ENCODE measurements at regions not wholly inside any gene's neighbourhood (a gene's known extent, or its start where the extent isn't known, plus 50 kb on each side); places are given as distances from the start of the nearest gene placed in this dataset.
A peak's percentile ranks its signal among the peaks of the same experiment; 100 is the strongest.

GRCh38 chr2:238695538-238695937 lies 152.3 kb upstream of the TWIST2 start:
- Histone ChIP-seq H3K4me3 (no peak overlapping the region), H3K36me3 (no peaks in the 10 kb centered on the region), H3K27me3 (no peaks in the 10 kb centered on the region), H3K4me1 (peaks cover 0 to 8% (median 0%) of the 10 kb centered on the region in 4 donors), H3K9me3 (no peaks in the 10 kb centered on the region), H3K27ac (peak overlapping the region in 2 of 4 donors; percentile 8 to 30)
- in situ Hi-C loops (cut with MboI; ENCODE audit: low pct_ligation_motif_present in 1 of 4, low pct_unique_long_range_greater_than_20kb in 1 of 4, low sequenced_read_pairs in 3 of 4), result no loop called here
- peak in 1 of 3 donors; percentile 31 for TF ChIP-seq POLR2AphosphoS5 (IDR thresholded peaks at IDR 0.05)
- TF ChIP-seq, protein P1, sequence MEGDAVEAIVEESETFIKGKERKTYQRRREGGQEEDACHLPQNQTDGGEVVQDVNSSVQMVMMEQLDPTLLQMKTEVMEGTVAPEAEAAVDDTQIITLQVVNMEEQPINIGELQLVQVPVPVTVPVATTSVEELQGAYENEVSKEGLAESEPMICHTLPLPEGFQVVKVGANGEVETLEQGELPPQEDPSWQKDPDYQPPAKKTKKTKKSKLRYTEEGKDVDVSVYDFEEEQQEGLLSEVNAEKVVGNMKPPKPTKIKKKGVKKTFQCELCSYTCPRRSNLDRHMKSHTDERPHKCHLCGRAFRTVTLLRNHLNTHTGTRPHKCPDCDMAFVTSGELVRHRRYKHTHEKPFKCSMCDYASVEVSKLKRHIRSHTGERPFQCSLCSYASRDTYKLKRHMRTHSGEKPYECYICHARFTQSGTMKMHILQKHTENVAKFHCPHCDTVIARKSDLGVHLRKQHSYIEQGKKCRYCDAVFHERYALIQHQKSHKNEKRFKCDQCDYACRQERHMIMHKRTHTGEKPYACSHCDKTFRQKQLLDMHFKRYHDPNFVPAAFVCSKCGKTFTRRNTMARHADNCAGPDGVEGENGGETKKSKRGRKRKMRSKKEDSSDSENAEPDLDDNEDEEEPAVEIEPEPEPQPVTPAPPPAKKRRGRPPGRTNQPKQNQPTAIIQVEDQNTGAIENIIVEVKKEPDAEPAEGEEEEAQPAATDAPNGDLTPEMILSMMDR (IDR thresholded peaks at IDR 0.05), result no peak
- intact Hi-C loops (cut with DNase I; ENCODE audit: low total_unique reads), result no loop called here
- DNase-seq, result no peak
- WGBS, 2 donors (ENCODE audit: low coverage in 1 of 2), result 17 to 25% methylated on average over 2 to 4 of the region's 4 CpGs

DNA sequence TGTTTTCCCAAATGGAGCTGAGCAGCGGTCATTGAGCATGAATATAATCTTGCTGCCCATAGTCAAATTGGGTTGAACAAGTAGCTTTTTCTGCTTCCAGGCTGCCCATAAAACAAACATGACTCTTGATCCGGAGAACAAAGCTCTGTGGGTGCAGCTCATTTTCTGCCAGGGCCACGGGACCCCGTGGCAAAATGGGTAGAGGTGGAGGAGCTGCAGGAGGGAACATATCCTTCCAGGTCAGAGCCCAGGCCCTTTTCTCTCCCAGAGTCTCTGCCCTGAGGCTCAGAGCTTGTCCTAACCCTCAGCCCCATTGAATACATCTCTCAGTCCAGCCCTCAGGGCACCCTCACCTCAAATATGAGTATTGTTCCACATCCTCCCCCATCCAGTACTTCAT lies 151.6 kb upstream of the TWIST2 start:
- Histone ChIP-seq H3K27me3 (no peaks in the 10 kb centered on the region), H3K27ac (no peak overlapping the region), H3K4me3 (no peak overlapping the region), H3K36me3 (no peaks in the 10 kb centered on the region), H3K9me3 (no peaks in the 10 kb centered on the region), H3K4me1 (peaks cover 0 to 8% (median 0%) of the 10 kb centered on the region in 4 donors)
- no peak for DNase-seq
- WGBS, 2 donors (ENCODE audit: low coverage in 1 of 2), result 56 to 80% methylated on average over 1 to 4 of the region's 4 CpGs
- TF ChIP-seq POLR2A (IDR thresholded peaks at IDR 0.05), result no peak
- TF ChIP-seq EP300 (IDR thresholded peaks at IDR 0.05; ENCODE audit: low read depth), result no peak
- TF ChIP-seq, protein P1 (IDR thresholded peaks at IDR 0.05), result no peak
- TF ChIP-seq POLR2AphosphoS5 (IDR thresholded peaks at IDR 0.05), result no peak
- intact Hi-C loops (cut with DNase I; ENCODE audit: low total_unique reads) (no loop called here), in situ Hi-C loops (cut with MboI; ENCODE audit: low pct_ligation_motif_present in 1 of 4, low pct_unique_long_range_greater_than_20kb in 1 of 4, low sequenced_read_pairs in 3 of 4) (no loop called here)

- Histone ChIP-seq H3K27ac (no peak overlapping the region), H3K27me3 (no peaks in the 10 kb centered on the region), H3K36me3 (no peaks in the 10 kb centered on the region), H3K9me3 (no peaks in the 10 kb centered on the region), H3K4me1 (peaks cover 0 to 8% (median 0%) of the 10 kb centered on the region in 4 donors), H3K4me3 (no peak overlapping the region)
- TF ChIP-seq POLR2A (IDR thresholded peaks at IDR 0.05) (no peak), POLR2AphosphoS5 (IDR thresholded peaks at IDR 0.05) (no peak), EP300 (IDR thresholded peaks at IDR 0.05; ENCODE audit: low read depth) (no peak)
- TF ChIP-seq, protein P1 (IDR thresholded peaks at IDR 0.05), result no peak
- DNase-seq, result no peak
- intact Hi-C loops (cut with DNase I; ENCODE audit: low total_unique reads) (no loop called here), in situ Hi-C loops (cut with MboI; ENCODE audit: low pct_ligation_motif_present in 1 of 4, low pct_unique_long_range_greater_than_20kb in 1 of 4, low sequenced_read_pairs in 3 of 4) (no loop called here)
- WGBS, 2 donors (ENCODE audit: low coverage in 1 of 2), result 71 to 77% methylated on average over 3 of the region's 3 CpGs
These were observed 151.1 kb upstream of the TWIST2 start for GRCh38 chr2:238696786-238697185.

DNA sequence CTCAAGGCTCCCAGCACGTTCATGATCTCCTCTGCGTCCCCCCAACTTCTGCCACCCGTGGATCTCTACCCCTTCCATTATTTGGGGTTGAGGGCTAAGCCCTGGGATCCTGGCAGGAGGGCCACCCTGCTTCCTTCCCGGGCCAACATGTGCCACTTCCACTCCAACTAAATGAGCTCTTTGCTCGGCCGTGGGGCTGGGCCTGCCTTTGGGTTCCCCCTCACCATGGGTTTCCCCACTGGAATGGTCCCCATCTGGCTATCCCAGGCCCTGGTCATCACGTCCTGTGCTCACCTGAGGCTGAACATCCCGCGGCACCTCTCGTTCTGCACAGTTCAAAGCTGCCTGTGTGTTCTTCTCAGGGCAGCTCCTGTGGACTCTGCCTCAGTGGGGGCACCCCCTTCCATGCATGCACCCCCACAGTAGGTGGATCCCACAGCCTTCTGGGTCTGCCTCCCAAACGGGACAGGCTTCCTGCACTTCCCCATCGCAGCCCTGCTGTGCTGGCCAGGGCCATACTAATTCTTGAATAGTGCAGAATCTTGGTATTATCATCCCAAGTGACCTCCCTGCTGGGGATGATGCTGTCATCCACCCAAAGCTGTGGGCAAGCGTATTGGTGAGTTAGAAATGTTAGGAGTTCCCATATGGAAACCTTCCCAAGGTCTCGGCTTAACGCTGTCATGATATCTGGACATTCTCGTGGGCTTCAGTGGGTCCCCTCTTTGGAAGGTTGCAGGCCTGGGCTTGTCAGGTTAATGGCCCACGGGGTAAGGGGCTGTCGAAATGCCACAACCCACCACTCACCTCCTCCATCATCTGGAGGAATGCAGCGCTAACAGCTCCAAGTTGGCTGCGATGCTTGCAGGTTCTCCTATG lies 150.5 kb upstream of the TWIST2 start:
- no peaks in the 10 kb centered on the region for H3K36me3 ChIP-seq
- no peak for TF ChIP-seq POLR2A (IDR thresholded peaks at IDR 0.05)
- no peak for TF ChIP-seq EP300 (IDR thresholded peaks at IDR 0.05; ENCODE audit: low read depth)
- TF ChIP-seq POLR2AphosphoS5 (IDR thresholded peaks at IDR 0.05), result no peak
- TF ChIP-seq, protein P1 (IDR thresholded peaks at IDR 0.05), result no peak
- no peak for DNase-seq
- H3K27me3 ChIP-seq, result no peaks in the 10 kb centered on the region
- WGBS, 2 donors (ENCODE audit: low coverage in 1 of 2), result 71 to 85% methylated on average over 2 to 17 of the region's 20 CpGs
- H3K27ac ChIP-seq, result peak overlapping the region in 2 of 4 donors; percentile 30 to 32
- in situ Hi-C loops (cut with MboI; ENCODE audit: low pct_ligation_motif_present in 1 of 4, low pct_unique_long_range_greater_than_20kb in 1 of 4, low sequenced_read_pairs in 3 of 4), result no loop called here
- H3K9me3 ChIP-seq, result no peaks in the 10 kb centered on the region
- intact Hi-C loops (cut with DNase I; ENCODE audit: low total_unique reads), result no loop called here
- H3K4me1 ChIP-seq, result peaks cover 0 to 8% (median 0%) of the 10 kb centered on the region in 4 donors
- H3K4me3 ChIP-seq, result no peak overlapping the region

Data from transverse colon (tissue), 4 donors.